ENCODE measurements at regions not wholly inside any gene's neighbourhood (a gene's known extent, or its start where the extent isn't known, plus 50 kb on each side); places are given as distances from the start of the nearest gene placed in this dataset.

DNA sequence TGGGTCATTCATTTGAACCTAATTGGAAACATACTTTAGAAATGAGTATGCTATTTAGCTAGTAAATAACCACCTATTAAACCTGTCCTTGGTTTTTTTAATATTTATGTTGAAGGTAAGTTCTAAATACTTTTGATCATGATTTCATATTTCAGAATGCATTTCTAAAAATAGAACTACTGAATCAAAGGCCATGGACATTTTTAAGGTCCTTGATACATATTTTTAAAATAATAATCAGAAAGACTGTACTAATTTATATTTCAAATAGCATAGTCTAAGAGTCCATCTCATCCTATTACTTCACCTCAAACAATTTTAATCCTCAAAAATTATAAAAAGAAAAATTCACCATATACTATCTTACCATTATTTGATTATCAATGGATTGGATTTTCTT, 102.1 kb upstream of the AKR1E2 start:
- no peak for ATAC-seq
- in situ Hi-C loops (cut with MboI): no loop called here
- ChIA-PET CTCF (ENCODE audit: low intra/inter-chr PET ratio) (no interaction called here), POLR2A (interaction anchor here (1.2 kb wide), 1 partner anchor 10 kb away, joined by 5 read pairs; no protein-coding TSS in a partner anchor)
- DNase-seq (ENCODE audit: extremely low read depth in 1 of 4, low spot score in 3 of 4): no peak
- H3K4me3 ChIP-seq: no peak overlapping the region
- no peak overlapping the region for H3K9ac ChIP-seq (ENCODE audit: insufficient read depth in 1 of 2, low read depth in 2 of 2, low read length in 2 of 2)
- no peak overlapping the region for H3K4me2 ChIP-seq (ENCODE audit: insufficient read depth, low read length)
- H3K27me3 ChIP-seq (ENCODE audit: control insufficient read depth in 2 of 2, insufficient read depth in 2 of 2, low read length in 2 of 2): no peaks in the 10 kb centered on the region; a peak in 1 of 5 replicates
- H3K9me3 ChIP-seq (replicated peaks; ENCODE audit: control insufficient read depth, insufficient read depth, low read depth, low read length): no peaks in the 10 kb centered on the region
- no peaks in the 10 kb centered on the region for H3K79me2 ChIP-seq (ENCODE audit: control insufficient read depth, insufficient read depth, low read length)
- H3K4me1 ChIP-seq (replicated peaks in 1 of 2; ENCODE audit: control insufficient read depth in 2 of 2, insufficient read depth in 2 of 2, low read length in 2 of 2): no peaks in the 10 kb centered on the region
- BruUV-seq (replicated peaks): no TSS peak
- no peaks in the 10 kb centered on the region for H4K20me1 ChIP-seq (replicated peaks; ENCODE audit: control insufficient read depth, insufficient read depth, low read length)
- no peaks in the 10 kb centered on the region for H3K9me1 ChIP-seq (ENCODE audit: control insufficient read depth, insufficient read depth, low read length)
- intact Hi-C loops (cut with micrococcal nuclease): no loop called here
- no peak for FAIRE-seq
- no peak overlapping the region for H3K27ac ChIP-seq (ENCODE audit: extremely low read depth, low read depth, low read length)
- H3K36me3 ChIP-seq (ENCODE audit: control insufficient read depth, insufficient read depth, low read length): no peaks in the 10 kb centered on the region
- no peak for TF ChIP-seq CHD1 (IDR thresholded peaks at IDR 0.05; ENCODE audit: low read length)
- TF ChIP-seq MAZ (CRISPR knock-in tag; conservative IDR thresholded peaks at IDR 0.05 in 1 of 2, IDR thresholded peaks at IDR 0.05 in 1 of 2): no peak
- TF ChIP-seq, protein P1, sequence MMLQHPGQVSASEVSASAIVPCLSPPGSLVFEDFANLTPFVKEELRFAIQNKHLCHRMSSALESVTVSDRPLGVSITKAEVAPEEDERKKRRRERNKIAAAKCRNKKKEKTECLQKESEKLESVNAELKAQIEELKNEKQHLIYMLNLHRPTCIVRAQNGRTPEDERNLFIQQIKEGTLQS (IDR thresholded peaks at IDR 0.05): no peak
- TF ChIP-seq, protein P1 (CRISPR knock-in tag; conservative IDR thresholded peaks at IDR 0.05): no peak
- no peak for TF ChIP-seq ZNF253 (CRISPR knock-in tag; conservative IDR thresholded peaks at IDR 0.05)
- TF ChIP-seq, protein P2, sequence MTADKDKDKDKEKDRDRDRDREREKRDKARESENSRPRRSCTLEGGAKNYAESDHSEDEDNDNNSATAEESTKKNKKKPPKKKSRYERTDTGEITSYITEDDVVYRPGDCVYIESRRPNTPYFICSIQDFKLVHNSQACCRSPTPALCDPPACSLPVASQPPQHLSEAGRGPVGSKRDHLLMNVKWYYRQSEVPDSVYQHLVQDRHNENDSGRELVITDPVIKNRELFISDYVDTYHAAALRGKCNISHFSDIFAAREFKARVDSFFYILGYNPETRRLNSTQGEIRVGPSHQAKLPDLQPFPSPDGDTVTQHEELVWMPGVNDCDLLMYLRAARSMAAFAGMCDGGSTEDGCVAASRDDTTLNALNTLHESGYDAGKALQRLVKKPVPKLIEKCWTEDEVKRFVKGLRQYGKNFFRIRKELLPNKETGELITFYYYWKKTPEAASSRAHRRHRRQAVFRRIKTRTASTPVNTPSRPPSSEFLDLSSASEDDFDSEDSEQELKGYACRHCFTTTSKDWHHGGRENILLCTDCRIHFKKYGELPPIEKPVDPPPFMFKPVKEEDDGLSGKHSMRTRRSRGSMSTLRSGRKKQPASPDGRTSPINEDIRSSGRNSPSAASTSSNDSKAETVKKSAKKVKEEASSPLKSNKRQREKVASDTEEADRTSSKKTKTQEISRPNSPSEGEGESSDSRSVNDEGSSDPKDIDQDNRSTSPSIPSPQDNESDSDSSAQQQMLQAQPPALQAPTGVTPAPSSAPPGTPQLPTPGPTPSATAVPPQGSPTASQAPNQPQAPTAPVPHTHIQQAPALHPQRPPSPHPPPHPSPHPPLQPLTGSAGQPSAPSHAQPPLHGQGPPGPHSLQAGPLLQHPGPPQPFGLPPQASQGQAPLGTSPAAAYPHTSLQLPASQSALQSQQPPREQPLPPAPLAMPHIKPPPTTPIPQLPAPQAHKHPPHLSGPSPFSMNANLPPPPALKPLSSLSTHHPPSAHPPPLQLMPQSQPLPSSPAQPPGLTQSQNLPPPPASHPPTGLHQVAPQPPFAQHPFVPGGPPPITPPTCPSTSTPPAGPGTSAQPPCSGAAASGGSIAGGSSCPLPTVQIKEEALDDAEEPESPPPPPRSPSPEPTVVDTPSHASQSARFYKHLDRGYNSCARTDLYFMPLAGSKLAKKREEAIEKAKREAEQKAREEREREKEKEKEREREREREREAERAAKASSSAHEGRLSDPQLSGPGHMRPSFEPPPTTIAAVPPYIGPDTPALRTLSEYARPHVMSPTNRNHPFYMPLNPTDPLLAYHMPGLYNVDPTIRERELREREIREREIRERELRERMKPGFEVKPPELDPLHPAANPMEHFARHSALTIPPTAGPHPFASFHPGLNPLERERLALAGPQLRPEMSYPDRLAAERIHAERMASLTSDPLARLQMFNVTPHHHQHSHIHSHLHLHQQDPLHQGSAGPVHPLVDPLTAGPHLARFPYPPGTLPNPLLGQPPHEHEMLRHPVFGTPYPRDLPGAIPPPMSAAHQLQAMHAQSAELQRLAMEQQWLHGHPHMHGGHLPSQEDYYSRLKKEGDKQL (CRISPR knock-in tag; IDR thresholded peaks at IDR 0.05; ENCODE audit: borderline replicate concordance): no peak
- no peak for TF ChIP-seq ZZZ3 (IDR thresholded peaks at IDR 0.05)
- no peak for TF ChIP-seq ZNF764 (CRISPR knock-in tag; IDR thresholded peaks at IDR 0.05; ENCODE audit: low read depth)
- no peak overlapping the region for H2AFZ ChIP-seq (ENCODE audit: low read depth, low read length)

Measured in K562 (cell line).